ENCODE measurements at regions not wholly inside any gene's neighbourhood (a gene's known extent, or its start where the extent isn't known, plus 50 kb on each side); places are given as distances from the start of the nearest gene placed in this dataset.

GRCh38 chr17:13993106-13993505 is 76.2 kb upstream of the COX10 start:
- TF ChIP-seq CTCF (IDR thresholded peaks at IDR 0.05) (no peak), EZH2 (IDR thresholded peaks at IDR 0.05; ENCODE audit: borderline replicate concordance, insufficient read depth, low read depth, low read length, poor library complexity, severe bottlenecking) (no peak)

Data from B cell (primary cell).